ENCODE measurements at regions not wholly inside any gene's neighbourhood (a gene's known extent, or its start where the extent isn't known, plus 50 kb on each side); places are given as distances from the start of the nearest gene placed in this dataset.
"Not testable (repeated sequence)": the region's sequence is repeated elsewhere in the genome, so short reads cannot be mapped to it uniquely, and the experiment has no call there.

GRCh38 chr1:185398599-185398998, 81.6 kb upstream of the IVNS1ABP start:
- intact Hi-C loops (cut with DNase I) = no loop called here
- DNase-seq = no peak

- no peak for DNase-seq
- intact Hi-C loops (cut with DNase I) = no loop called here
These were observed 81.0 kb upstream of the IVNS1ABP start for GRCh38 chr1:185398022-185398421.

GRCh38 chr1:185397183-185397582, 80.1 kb upstream of the IVNS1ABP start:
- intact Hi-C loops (cut with DNase I) = no loop called here
- DNase-seq = no peak

- intact Hi-C loops (cut with DNase I) = no loop called here
- no peak for DNase-seq
These were observed 79.1 kb upstream of the IVNS1ABP start for GRCh38 chr1:185396126-185396525.

GRCh38 chr1:185393815-185394214, 76.8 kb upstream of the IVNS1ABP start:
- intact Hi-C loops (cut with DNase I) = no loop called here
- DNase-seq = no peak

GRCh38 chr1:185393205-185393604, 76.2 kb upstream of the IVNS1ABP start:
- DNase-seq = no peak
- intact Hi-C loops (cut with DNase I) = no loop called here

- no peak for DNase-seq
These were observed 71.8 kb upstream of the IVNS1ABP start for GRCh38 chr1:185388815-185389214.

GRCh38 chr1:185388346-185388745, 71.3 kb upstream of the IVNS1ABP start:
- intact Hi-C loops (cut with DNase I) = no loop called here
- DNase-seq = no peak

More at GRCh38 chr1:185388815-185389214, 71.8 kb upstream of the IVNS1ABP start:
- intact Hi-C loops (cut with DNase I) = no loop called here

GRCh38 chr1:185385991-185386390, 68.9 kb upstream of the IVNS1ABP start:
- no peak for DNase-seq
- intact Hi-C loops (cut with DNase I) = no loop called here

GRCh38 chr1:185383805-185384204, 66.8 kb upstream of the IVNS1ABP start:
- DNase-seq; intact Hi-C loops (cut with DNase I): not testable (repeated sequence)

- intact Hi-C loops (cut with DNase I) = no loop called here
- no peak for DNase-seq
These were observed 60.8 kb upstream of the IVNS1ABP start for GRCh38 chr1:185377831-185378230.

GRCh38 chr1:185376840-185377635, 60.0 kb upstream of the IVNS1ABP start:
- intact Hi-C loops (cut with DNase I) = no loop called here
- DNase-seq = peak in 9 of 42 donors; percentile 4 to 45 (median 13)

GRCh38 chr1:185376288-185376687, 59.2 kb upstream of the IVNS1ABP start:
- intact Hi-C loops (cut with DNase I) = no loop called here
- no peak for DNase-seq

GRCh38 chr1:185375583-185375982, 58.5 kb upstream of the IVNS1ABP start:
- DNase-seq = peak in 6 of 42 donors; percentile 5 to 40 (median 25)
- intact Hi-C loops (cut with DNase I) = no loop called here

- intact Hi-C loops (cut with DNase I) = no loop called here
- DNase-seq = peak in 14 of 42 donors; percentile 6 to 49 (median 22)
These were observed 56.9 kb upstream of the IVNS1ABP start for GRCh38 chr1:185373813-185374529.

- intact Hi-C loops (cut with DNase I) = no loop called here
These were observed 52.7 kb upstream of the IVNS1ABP start for GRCh38 chr1:185369786-185370185.

GRCh38 chr1:185368913-185369491, 52.0 kb upstream of the IVNS1ABP start:
- no peak for DNase-seq
- intact Hi-C loops (cut with DNase I) = no loop called here

More at GRCh38 chr1:185369786-185370185, 52.7 kb upstream of the IVNS1ABP start:
- no peak for DNase-seq

- no peak for DNase-seq
- intact Hi-C loops (cut with DNase I) = no loop called here
These were observed 51.3 kb upstream of the IVNS1ABP start for GRCh38 chr1:185368313-185368855.

GRCh38 chr1:185367218-185367617, 50.2 kb upstream of the IVNS1ABP start:
- DNase-seq = no peak
- intact Hi-C loops (cut with DNase I) = no loop called here
